ENCODE measurements at regions not wholly inside any gene's neighbourhood (a gene's known extent, or its start where the extent isn't known, plus 50 kb on each side); places are given as distances from the start of the nearest gene placed in this dataset.
A peak's percentile ranks its signal among the peaks of the same experiment; 100 is the strongest.

DNA sequence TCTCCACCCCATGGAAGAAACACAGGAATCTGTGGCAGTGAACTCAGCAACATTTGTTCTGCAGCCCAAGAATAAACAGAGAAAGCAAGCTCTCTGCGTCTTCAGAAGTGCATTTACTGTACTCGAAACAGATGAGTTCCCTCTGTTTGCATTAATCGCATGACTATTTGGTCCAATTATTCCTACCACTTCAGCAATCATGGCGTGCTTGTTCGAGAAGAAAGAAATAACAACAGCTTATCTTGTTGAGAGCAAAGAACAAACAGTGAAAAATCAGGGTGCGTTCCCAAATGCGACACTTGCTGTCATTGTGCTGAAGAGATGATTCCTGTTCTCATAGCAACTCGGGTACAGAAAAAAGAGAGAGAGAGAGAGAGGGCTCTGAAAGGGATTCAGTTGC is 445.3 kb upstream of the MAF start:
- peak in 1 of 2 donors; percentile 49 for DNase-seq
- WGBS, 5 donors, result 11 to 29% (median 19%) methylated on average over 8 of the region's 8 CpGs
- no peak for TF ChIP-seq CTCF (IDR thresholded peaks at IDR 0.05)
- no peak for TF ChIP-seq POLR2AphosphoS5 (IDR thresholded peaks at IDR 0.05)
- no peak for TF ChIP-seq POLR2A (IDR thresholded peaks at IDR 0.05)
- no peak for TF ChIP-seq EP300 (IDR thresholded peaks at IDR 0.05)

GRCh38 chr16:80041410-80041809 is 440.9 kb upstream of the MAF start:
- peaks cover 0 to 32% (median 13%) of the 10 kb centered on the region in 4 donors for H3K4me1 ChIP-seq
- peaks cover 0 to 4% (median 0%) of the 10 kb centered on the region in 4 donors for H3K9me3 ChIP-seq
- H3K36me3 ChIP-seq, result no peaks in the 10 kb centered on the region
- TF ChIP-seq CTCF (IDR thresholded peaks at IDR 0.05) (no peak), POLR2AphosphoS5 (IDR thresholded peaks at IDR 0.05) (no peak), POLR2A (IDR thresholded peaks at IDR 0.05) (no peak), EP300 (IDR thresholded peaks at IDR 0.05) (no peak)
- no peaks in the 10 kb centered on the region for H3K27me3 ChIP-seq
- H3K27ac ChIP-seq, result no peak overlapping the region
- no peak for DNase-seq
- WGBS, 5 donors, result 28 to 55% (median 40%) methylated on average over 2 of the region's 2 CpGs
- H3K4me3 ChIP-seq, result no peak overlapping the region
- intact Hi-C loops (cut with DNase I; ENCODE audit: low total_unique reads), result no loop called here

More for the DNA sequence above, 445.3 kb upstream of the MAF start:
- Histone ChIP-seq H3K9me3 (no peaks in the 10 kb centered on the region), H3K36me3 (no peaks in the 10 kb centered on the region), H3K27ac (no peak overlapping the region), H3K4me1 (peaks cover 0 to 38% (median 13%) of the 10 kb centered on the region in 4 donors), H3K27me3 (no peaks in the 10 kb centered on the region), H3K4me3 (no peak overlapping the region)
- intact Hi-C loops (cut with DNase I; ENCODE audit: low total_unique reads), result no loop called here

DNA sequence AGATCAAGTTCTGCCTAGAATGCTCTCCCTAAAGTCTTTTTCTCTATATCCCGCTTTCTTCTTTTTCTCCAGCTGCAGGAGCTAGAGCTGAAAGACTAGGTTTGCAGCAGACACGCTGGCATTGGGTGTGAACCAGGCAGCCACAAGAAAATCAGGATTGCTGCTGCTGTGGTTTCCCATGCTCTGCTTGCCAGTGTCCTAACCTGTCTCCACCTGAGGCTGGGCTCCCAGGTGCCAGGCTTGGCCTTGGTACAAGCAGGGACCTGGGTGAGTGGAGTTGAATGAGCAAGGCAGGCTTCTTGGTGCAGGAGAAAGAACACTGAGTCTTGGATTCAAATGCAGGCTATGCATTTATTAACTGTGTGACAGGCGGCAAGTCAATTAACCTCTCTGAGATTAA is 440.3 kb upstream of the MAF start:
- 78 to 88% (median 81%) methylated on average over 3 of the region's 3 CpGs for WGBS, 5 donors
- peaks cover 0 to 26% (median 7%) of the 10 kb centered on the region in 4 donors for H3K4me1 ChIP-seq
- no peak overlapping the region for H3K27ac ChIP-seq
- intact Hi-C loops (cut with DNase I; ENCODE audit: low total_unique reads), result no loop called here
- no peak overlapping the region for H3K4me3 ChIP-seq
- H3K27me3 ChIP-seq, result no peaks in the 10 kb centered on the region
- no peak for DNase-seq
- H3K9me3 ChIP-seq, result peaks cover 0 to 4% (median 0%) of the 10 kb centered on the region in 4 donors
- H3K36me3 ChIP-seq, result no peaks in the 10 kb centered on the region
- TF ChIP-seq POLR2AphosphoS5 (IDR thresholded peaks at IDR 0.05) (no peak), CTCF (IDR thresholded peaks at IDR 0.05) (no peak), POLR2A (IDR thresholded peaks at IDR 0.05) (no peak), EP300 (IDR thresholded peaks at IDR 0.05) (no peak)

DNA sequence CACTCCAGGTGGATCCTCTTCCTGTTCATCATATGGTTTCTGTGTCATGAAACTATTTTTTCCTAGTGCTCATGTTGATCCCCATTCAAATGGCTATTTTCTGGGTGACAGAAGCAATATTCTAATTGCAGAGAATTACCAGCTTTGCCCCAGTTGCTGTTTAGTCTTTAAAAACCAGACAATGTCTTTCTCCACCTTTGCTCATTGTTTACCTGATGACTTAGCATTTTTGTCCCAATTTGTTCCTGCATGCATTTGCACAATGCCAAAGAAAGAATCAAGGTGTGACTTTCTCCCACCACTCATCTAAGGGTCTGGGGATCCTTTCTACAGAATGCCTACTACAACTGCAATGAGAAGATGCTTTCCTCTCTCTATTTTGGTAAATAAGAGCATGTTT is 439.9 kb upstream of the MAF start:
- TF ChIP-seq CTCF (IDR thresholded peaks at IDR 0.05) (no peak), POLR2AphosphoS5 (IDR thresholded peaks at IDR 0.05) (no peak), EP300 (IDR thresholded peaks at IDR 0.05) (no peak), POLR2A (IDR thresholded peaks at IDR 0.05) (no peak)
- Histone ChIP-seq H3K4me3 (no peak overlapping the region), H3K27me3 (no peaks in the 10 kb centered on the region), H3K4me1 (peaks cover 0 to 22% (median 3%) of the 10 kb centered on the region in 4 donors), H3K9me3 (peaks cover 0 to 4% (median 0%) of the 10 kb centered on the region in 4 donors), H3K36me3 (no peaks in the 10 kb centered on the region), H3K27ac (no peak overlapping the region)
- intact Hi-C loops (cut with DNase I; ENCODE audit: low total_unique reads), result no loop called here
- no peak for DNase-seq
